ACHN (cell line): ENCODE measurements at regions not wholly inside any gene's neighbourhood (a gene's known extent, or its start where the extent isn't known, plus 50 kb on each side); places are given as distances from the start of the nearest gene placed in this dataset.
"Not testable (repeated sequence)": the region's sequence is repeated elsewhere in the genome, so short reads cannot be mapped to it uniquely, and the experiment has no call there.

Experiments used
- DNase-seq: peaks from one replicate; pipeline ENCODE4 v3.0.0-alpha.2; 2015
- in situ Hi-C: cut with HindIII; loops from 2 replicates; pipeline ENCODE4 v1.10.0; 2017; ENCODE audit warnings: low sequenced_read_pairs, low pct_ligation_motif_present, low pct_unique_long_range_greater_than_20kb

DNA sequence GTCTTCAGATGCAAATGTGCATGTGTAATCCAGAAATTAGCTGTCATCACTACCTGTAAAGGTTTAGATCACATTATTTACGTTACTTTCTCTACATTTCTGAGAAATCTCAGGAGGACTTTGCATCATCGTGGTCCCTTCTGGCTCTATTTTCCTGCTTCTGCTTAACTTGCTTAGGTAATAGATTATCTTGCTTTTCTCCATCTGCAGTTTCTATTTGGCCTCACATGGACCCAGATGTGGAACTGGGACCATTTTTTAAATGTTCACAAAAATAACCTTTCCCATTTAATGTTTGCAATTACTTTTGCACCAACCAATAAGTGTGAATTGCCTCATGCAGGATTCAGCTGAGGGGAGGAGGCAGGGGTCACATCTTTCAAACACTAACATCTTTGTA lies 278.4 kb upstream of the SEMA3C start:
- no peak for DNase-seq
- in situ Hi-C loops: no loop called here

GRCh38 chr7:81195033-81195432 lies 276.2 kb upstream of the SEMA3C start:
- in situ Hi-C loops: no loop called here

GRCh38 chr7:81190997-81191768 lies 272.3 kb upstream of the SEMA3C start:
- in situ Hi-C loops: no loop called here
- peak; percentile 79 for DNase-seq

More at GRCh38 chr7:81195033-81195432, 276.2 kb upstream of the SEMA3C start:
- DNase-seq: no peak

DNA sequence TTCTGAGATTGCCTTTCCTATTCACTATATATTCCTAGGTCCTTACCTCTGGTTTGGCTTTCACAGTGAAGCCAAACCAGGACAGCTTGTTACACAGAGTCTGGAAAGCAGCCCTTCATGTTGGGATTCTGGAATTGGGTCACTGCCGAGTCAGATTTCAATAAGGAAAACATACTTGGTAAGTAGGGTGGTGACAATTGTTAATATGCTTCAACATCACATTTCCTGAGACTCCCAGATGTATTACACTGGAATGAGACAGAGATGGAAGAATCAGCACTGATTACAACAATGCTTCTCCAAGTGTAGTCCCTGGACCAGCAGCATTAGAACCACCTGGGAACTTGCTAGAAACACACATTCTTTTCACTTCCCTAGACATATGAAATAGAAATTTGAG lies 268.9 kb upstream of the SEMA3C start:
- no peak for DNase-seq
- in situ Hi-C loops: no loop called here

DNA sequence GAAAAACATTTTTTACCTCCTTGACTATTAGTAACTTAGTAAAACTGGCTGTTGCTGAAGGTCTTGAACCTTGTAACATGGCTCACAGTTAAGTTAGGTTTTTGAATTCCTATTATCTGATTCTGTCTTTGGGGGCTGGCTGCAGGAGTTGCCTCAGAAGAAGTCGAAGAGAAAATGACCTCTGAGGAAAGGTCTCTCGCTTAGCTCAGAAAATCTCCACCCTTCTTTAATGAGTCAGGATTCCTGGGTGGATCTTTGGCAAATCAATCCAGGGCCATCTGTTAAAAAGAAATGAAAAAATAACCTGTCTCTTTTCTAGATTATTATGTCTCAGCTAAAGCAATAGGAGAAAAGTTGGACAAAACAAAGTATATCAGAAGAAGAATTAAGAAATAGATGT lies 267.8 kb upstream of the SEMA3C start:
- no peak for DNase-seq
- in situ Hi-C loops: no loop called here

DNA sequence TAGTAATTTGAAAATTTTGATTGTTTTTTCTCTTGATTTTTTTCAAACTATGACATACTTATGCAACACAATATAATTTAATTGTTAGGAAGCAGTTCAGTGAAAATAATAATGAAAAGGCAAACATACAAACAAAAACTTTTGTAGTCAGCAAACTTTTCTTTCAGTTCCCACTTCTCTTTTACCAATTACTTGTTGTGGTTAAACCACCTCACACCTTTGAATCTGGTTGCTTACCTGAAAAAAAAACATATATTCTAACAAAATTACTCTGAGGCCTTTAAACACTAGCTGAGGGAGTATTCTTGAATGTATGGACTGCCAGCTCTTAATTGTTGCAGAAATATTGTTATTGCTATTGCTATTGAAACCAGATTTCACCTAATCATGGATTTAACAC lies 266.2 kb upstream of the SEMA3C start:
- no peak for DNase-seq
- in situ Hi-C loops: no loop called here

DNA sequence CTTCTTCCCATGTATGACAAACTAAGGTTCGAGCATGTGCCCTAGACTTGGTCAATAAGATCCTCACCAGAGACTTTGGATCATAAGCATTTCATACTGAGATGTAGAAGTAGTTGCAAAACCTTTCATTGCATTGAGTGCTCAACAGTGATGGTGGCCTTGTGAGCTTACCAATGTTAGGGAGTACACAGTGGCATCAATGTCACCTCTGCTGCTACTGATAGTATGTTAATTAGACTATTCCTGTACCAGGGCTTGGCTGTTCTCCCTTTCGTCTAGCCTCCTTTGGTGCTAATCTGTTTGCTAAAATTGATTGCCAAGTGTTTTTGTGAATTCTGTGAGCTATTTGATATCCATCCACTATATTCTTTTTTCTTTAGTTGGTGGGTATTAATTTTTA lies 264.5 kb upstream of the SEMA3C start:
- in situ Hi-C loops: no loop called here
- no peak for DNase-seq

DNA sequence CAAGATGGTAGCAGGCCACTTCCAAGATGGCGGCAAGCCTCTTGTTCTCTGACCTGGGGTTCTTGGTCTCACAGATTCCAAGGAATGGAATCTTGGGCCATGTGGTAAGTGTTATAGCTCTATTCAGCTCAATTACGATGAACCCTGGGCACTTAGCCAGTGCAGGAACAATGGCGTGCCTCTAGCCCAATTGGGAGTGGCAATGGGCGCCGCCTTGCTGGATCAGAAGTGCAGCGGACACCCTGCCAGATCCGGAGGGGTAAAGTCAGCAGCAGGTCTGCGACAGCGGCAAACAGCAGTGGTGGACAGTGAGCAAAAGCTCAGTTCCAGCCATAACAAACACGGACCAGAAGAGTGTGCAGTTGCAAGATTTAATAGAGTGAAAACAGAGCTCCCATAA lies 263.2 kb upstream of the SEMA3C start:
- DNase-seq, in situ Hi-C loops: not testable (repeated sequence)

- DNase-seq: no peak
- in situ Hi-C loops: no loop called here
These were observed 262.2 kb upstream of the SEMA3C start for GRCh38 chr7:81181066-81181465.

DNA sequence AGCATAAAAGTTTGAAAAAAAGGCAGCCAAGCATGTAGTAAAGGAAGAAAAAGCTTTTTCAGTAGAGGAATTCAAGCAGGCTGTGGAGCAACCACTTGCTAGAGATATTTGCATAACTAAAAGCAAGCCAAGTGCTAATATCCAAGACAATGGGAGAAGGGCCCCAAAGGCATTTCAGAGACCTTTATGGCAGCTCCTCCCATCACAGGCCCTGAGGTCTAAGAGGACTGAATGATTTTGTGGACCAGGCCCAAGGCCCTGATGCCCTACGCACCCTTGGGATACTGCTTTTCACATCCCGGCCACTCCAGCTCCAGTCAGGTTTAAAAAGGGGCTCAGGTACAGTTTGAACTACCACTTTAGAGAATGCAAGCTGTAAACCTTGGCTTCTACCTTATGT lies 261.7 kb upstream of the SEMA3C start:
- in situ Hi-C loops: no loop called here
- no peak for DNase-seq

DNA sequence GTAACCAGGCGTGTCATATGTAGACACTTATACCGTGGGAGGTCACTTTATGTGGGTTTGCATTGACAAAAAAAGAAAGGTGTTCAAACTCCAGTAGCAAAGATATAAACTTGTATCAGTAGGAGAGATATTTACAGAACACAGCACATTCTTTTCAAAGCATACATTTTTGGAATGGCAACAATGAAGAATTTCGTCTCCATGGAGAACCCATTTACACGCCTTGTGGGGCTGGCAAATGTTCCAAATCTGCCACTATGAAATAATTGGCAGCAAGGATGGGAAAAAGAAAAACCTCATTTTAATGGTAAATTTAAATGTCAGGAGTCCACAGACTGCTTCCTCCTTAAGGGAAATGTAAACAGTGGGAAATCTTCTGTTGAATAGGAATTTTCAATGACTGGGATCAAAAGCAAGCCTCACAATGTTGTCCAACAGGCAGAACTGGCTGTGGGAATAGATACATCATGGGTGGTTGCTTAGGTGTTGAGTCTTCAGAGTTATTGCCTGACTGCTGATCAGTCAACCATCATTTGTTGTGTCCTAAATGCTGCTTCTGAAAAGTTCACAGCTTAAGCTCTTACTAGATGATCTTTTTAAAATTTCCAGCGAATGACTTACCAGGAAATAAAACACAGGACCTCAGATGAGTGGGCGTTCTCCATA lies 256.6 kb upstream of the SEMA3C start:
- in situ Hi-C loops: no loop called here
- no peak for DNase-seq

DNA sequence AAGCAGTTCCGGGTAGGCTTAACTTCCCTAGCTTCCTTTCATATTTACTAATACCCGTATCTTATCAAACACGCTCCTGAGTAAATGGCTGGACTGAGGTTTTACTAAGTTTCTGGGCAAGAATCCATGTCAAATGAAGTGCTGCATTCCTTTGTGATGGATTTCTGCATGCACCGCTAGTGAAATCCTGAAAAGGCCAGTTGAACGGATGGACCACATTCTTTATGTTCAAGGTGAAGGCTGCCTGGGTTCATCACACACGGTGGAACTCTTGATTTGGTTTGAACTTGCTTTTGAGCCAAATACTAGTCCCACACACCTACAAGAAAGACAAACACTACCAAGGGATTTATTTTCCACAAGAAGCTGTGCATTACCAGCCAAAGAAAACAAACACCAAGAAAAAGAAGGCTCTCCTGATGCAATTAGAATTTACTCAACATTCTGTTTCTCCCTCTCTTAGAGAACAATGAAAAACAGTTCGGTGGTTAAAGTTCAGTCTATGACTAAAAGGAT lies 255.0 kb upstream of the SEMA3C start:
- in situ Hi-C loops: no loop called here
- DNase-seq: peak; percentile 63

- no peak for DNase-seq
- in situ Hi-C loops: no loop called here
These were observed 251.4 kb upstream of the SEMA3C start for GRCh38 chr7:81170291-81170690.

- in situ Hi-C loops: no loop called here
- DNase-seq: no peak
These were observed 249.1 kb upstream of the SEMA3C start for GRCh38 chr7:81167934-81168333.

DNA sequence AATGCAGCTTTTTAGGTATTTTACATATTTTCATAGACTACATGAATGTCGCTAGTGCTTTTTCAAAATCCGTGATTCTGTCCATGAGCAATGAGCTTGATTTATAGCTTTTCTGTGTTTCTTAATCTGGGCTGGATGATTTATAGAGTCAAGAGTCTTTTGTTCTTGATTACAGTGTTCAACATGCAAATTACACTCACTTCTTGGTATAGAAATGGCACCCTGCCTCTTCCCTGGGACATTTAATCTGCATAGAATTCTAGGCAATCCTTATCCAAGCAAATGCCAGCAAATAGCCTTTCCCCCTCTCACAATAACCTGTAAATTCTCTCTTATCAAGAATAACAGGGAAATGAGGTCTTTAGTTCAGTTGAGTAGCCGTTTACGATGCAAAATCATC lies 246.2 kb upstream of the SEMA3C start:
- in situ Hi-C loops: no loop called here

GRCh38 chr7:81162771-81163525 lies 244.1 kb upstream of the SEMA3C start:
- in situ Hi-C loops: no loop called here
- DNase-seq: no peak

More for the DNA sequence above, 246.2 kb upstream of the SEMA3C start:
- DNase-seq: no peak

DNA sequence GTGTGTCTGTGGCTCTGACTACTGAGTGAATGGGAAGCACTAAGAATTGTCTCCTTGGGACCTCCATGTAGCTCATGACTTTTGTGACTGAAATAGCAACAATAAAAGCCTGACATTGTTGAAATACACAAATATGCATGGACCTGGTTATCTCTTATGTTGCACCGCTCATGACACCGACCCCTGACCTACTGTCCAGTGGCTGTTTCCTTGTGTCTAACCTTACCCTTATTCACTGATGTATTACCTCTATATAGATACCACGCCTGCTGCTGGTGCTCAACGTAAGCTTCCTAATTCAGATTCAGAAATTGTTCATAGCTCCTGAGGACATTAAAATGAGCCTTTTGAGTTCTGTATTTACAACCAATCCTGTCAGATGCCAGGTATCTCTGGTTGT lies 243.4 kb upstream of the SEMA3C start:
- DNase-seq: no peak
- in situ Hi-C loops: no loop called here

DNA sequence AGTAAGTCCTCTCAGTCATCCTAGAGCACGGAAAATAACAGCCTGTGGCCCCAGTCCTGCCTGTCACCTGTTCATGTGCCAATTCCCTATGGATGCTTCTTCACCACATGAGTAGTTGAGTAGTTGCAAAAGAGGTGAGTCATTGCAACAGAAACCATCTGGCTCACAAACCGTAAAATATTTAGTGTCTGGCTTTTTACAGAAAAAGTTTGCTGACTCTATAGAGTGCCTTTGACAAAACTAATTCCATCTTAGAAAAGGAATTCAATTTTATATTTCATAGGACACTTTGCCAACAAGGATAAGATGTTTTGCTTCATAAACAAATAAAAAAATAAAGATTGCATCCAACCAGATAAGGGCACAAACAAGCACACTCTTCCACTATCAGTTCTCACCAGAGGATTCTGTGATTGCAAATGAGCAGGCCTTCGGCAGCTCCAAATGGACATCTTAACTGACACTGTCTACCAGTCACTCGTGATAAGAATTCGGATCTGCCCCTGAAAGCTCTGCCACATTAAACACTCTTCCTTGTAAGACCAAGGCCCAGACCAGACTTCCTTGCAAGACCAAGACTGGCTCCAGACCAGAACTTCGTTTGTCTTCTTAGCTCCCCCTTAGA lies 242.7 kb upstream of the SEMA3C start:
- peak; percentile 98 for DNase-seq
- in situ Hi-C loops: no loop called here

- peak; percentile 72 for DNase-seq
- in situ Hi-C loops: no loop called here
These were observed 240.6 kb upstream of the SEMA3C start for GRCh38 chr7:81159402-81159801.
